Colonic mucosa (tissue), 4 donors: ENCODE measurements at regions not wholly inside any gene's neighbourhood (a gene's known extent, or its start where the extent isn't known, plus 50 kb on each side); places are given as distances from the start of the nearest gene placed in this dataset.
"Not testable (repeated sequence)": the region's sequence is repeated elsewhere in the genome, so short reads cannot be mapped to it uniquely, and the experiment has no call there.

Experiments
- DNase-seq: peaks from one replicate; pipeline ENCODE4 v3.0.0-alpha.2; 2020
- H3K27ac ChIP-seq: fragments of 200-600 bp; one replicate; pipeline ENCODE4 v1.8.0; 2021
- H3K27me3 ChIP-seq: fragments of 200-600 bp; one replicate; pipeline ENCODE4 v1.8.0; 2021
- H3K36me3 ChIP-seq: fragments of 200-600 bp; one replicate; pipeline ENCODE4 v1.8.0; 2021
- H3K4me1 ChIP-seq: fragments of 200-600 bp; one replicate; pipeline ENCODE4 v1.8.0; 2021; ENCODE audit warnings: mild to moderate bottlenecking
- H3K4me3 ChIP-seq: fragments of 200-600 bp; one replicate; pipeline ENCODE4 v1.8.0; 2021
- H3K9ac ChIP-seq, 2 donors: one replicate each; pipeline ENCODE4 v1.7.0; 2013; ENCODE audit warnings: control low read depth in 2 of 2, low read depth in 2 of 2, low read length in 2 of 2
- H3K9me3 ChIP-seq: fragments of 200-600 bp; one replicate; pipeline ENCODE4 v1.8.0; 2021
- intact Hi-C: fragments of 100-400 bp; cut with DNase I; formaldehyde crosslinking; loops from one replicate; pipeline ENCODE4 v1.14.1; 2022
- TF ChIP-seq, protein P1 (sequence below): fragments of 200-600 bp; IDR thresholded peaks from one replicate; pipeline ENCODE4 v1.8.0; 2022; ENCODE audit warnings: antibody characterized with exemption, mild to moderate bottlenecking
- donor health status: healthy.
- donor health status: DM: no; HTN: no; CAD: no.
- donor health status: DM: no; HTN: no; CAD: no.

DNA sequence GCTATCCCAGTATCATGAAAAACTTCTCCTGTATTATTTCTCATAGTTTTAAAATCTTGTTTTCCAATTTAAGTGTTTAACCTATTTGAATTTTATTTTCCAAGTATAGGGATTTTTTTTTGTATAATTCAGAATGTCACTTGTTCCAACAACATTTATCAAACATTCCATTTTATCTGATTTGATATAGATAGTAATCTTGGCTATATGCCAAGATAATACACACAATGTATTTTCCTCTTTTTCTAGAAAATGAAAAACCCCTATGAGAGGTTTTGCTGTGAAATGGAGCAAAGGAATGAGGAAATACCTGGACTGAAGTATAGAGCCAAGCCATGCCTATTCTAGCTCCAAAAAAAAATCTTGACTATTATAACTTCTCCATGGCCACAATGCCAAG lies 628.9 kb downstream of the HTR1B start:
- H3K27me3 ChIP-seq, result no peaks in the 10 kb centered on the region
- intact Hi-C loops, result no loop called here
- H3K27ac ChIP-seq, result no peak overlapping the region
- TF ChIP-seq, protein P1, sequence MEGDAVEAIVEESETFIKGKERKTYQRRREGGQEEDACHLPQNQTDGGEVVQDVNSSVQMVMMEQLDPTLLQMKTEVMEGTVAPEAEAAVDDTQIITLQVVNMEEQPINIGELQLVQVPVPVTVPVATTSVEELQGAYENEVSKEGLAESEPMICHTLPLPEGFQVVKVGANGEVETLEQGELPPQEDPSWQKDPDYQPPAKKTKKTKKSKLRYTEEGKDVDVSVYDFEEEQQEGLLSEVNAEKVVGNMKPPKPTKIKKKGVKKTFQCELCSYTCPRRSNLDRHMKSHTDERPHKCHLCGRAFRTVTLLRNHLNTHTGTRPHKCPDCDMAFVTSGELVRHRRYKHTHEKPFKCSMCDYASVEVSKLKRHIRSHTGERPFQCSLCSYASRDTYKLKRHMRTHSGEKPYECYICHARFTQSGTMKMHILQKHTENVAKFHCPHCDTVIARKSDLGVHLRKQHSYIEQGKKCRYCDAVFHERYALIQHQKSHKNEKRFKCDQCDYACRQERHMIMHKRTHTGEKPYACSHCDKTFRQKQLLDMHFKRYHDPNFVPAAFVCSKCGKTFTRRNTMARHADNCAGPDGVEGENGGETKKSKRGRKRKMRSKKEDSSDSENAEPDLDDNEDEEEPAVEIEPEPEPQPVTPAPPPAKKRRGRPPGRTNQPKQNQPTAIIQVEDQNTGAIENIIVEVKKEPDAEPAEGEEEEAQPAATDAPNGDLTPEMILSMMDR, result no peak
- H3K9ac ChIP-seq, result no peak overlapping the region
- H3K9me3 ChIP-seq, result no peaks in the 10 kb centered on the region
- no peaks in the 10 kb centered on the region for H3K36me3 ChIP-seq
- H3K4me3 ChIP-seq, result no peak overlapping the region
- H3K4me1 ChIP-seq, result no peaks in the 10 kb centered on the region
- no peak for DNase-seq

DNA sequence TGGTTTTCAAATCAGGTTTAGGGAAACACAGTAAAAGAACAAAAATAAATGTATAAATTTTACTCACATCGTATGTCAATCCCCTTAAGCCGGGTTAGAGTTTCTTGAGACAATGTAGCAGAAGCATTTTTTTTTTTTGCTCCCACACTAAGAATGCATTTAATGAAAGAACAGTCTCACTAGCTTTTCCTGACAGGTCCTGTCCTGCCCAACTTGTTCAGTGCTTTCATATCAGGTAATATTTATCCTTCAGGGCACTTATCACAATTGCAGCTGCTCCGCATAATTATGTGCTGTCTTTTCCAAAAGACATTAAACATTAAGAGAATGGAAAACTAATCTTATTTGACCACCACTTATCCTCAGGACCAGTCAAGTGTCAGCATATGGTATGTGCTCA lies 632.0 kb downstream of the HTR1B start:
- TF ChIP-seq, protein P1, result no peak
- Histone ChIP-seq H3K27ac (no peak overlapping the region), H3K4me1 (no peaks in the 10 kb centered on the region), H3K9ac (no peak overlapping the region), H3K9me3 (no peaks in the 10 kb centered on the region), H3K27me3 (no peaks in the 10 kb centered on the region), H3K4me3 (no peak overlapping the region), H3K36me3 (no peaks in the 10 kb centered on the region)
- DNase-seq, result no peak
- intact Hi-C loops, result no loop called here

DNA sequence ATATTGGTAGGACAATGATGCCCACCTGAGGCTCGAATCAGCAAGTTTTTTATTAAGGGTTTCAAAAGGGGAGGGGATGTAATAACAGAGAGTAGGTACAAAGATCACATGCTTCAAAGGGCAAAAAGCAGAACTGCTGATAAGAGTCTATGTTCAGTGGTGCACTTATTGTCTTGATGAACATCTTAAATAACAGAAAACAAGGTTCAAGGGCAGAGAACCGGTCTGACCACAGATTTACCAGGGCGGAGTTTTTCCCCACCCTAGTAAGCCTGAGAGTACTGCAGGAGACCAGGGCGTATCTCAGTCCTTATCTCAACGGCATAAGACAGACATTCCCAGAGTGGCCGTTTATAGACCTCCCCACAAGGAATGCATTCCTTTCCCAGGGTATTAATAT lies 639.7 kb downstream of the HTR1B start:
- H3K27ac ChIP-seq, DNase-seq, H3K4me3 ChIP-seq, H3K27me3 ChIP-seq, intact Hi-C loops, H3K9ac ChIP-seq, H3K9me3 ChIP-seq, H3K36me3 ChIP-seq, H3K4me1 ChIP-seq: not testable (repeated sequence)

DNA sequence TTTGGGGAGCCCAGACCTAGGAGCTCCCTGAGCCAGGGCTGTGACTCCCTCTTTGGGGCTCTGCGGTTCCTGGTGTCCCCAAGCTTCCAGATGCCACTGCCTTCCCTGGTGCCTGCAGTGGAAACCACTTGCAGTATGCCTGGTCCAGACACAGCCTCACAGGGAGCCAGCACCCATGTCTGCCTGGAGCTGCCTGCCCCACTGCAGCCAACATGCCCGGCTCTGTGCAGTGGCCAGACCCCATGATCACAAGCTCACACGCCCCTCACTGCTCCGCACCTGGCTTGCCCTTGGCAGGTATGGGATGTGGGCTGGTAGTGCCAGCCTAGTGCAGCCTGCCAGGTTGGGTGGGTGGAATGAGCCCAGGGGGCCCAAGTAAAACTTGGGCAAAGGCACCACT lies 644.8 kb downstream of the HTR1B start:
- Histone ChIP-seq H3K27me3 (no peaks in the 10 kb centered on the region), H3K9me3 (no peaks in the 10 kb centered on the region), H3K4me1 (no peaks in the 10 kb centered on the region), H3K4me3 (no peak overlapping the region), H3K9ac (no peak overlapping the region), H3K27ac (no peak overlapping the region), H3K36me3 (no peaks in the 10 kb centered on the region)
- intact Hi-C loops, result no loop called here
- TF ChIP-seq, protein P1, result no peak
- no peak for DNase-seq

DNA sequence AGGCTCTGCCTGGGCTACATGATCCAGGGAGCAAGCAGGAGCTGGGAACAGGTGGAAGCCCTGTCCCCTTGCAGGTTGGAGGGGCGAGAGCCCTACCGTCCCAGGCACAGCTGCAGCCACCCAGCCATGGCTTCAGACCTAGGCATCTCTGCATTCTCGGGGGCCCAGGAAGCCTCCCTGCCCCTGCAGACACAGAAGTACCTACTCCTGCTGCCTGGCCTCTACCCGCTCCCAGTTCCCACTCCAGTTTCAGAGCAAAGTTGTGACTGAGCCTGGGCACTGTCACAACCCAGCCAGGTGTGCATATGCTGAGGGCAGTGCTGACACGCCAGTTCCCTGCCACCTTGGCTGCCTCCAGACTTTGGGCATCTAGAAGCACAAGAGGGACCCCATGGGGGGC lies 645.9 kb downstream of the HTR1B start:
- DNase-seq, result no peak
- Histone ChIP-seq H3K4me3 (no peak overlapping the region), H3K27ac (no peak overlapping the region), H3K9ac (no peak overlapping the region), H3K4me1 (no peaks in the 10 kb centered on the region), H3K27me3 (no peaks in the 10 kb centered on the region), H3K9me3 (no peaks in the 10 kb centered on the region), H3K36me3 (no peaks in the 10 kb centered on the region)
- TF ChIP-seq, protein P1, result no peak
- intact Hi-C loops, result no loop called here

DNA sequence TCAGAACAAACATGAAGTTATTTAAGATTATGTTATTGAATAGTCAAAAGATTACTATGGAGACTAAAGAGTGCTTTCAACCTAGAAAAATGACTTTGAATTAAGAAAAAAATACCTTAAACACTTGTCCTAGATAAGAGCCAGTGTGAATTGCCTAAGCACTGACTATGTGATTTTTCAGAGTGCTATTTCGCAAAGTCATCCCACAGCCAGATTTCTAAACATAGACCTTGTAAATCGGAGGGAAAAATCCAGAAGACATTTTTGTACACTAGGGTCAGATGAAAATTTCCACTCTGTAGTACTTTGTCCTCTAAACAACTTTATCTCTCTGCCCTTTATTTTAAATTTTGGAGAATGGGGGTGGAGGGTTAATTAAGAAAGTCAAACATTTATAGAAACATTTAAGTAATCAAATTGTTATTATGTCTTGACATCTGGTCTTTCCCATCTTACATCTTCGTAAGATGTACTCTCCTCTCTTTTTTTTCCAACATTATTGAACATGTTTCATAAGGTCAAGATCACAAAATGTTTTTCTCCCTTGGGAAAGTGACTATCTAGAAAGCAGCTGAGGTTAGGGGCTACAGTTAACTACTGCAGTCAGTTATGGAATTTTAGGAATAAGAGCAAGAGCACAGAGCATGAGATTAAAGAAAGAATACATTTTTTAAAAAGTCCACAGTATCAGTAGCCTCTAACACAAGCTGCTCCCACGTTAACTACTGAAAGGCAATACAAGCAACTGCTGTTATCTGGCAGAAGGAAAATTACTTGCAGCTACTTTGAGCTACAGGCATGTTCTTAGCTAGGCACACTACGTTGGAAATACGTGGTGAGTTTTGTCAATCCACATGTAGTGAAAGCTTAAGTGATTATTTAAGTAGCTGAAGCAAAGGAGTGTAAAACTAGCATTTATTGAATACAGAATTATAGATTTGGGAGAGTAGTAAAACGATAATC lies 648.5 kb downstream of the HTR1B start:
- Histone ChIP-seq H3K4me1 (no peaks in the 10 kb centered on the region), H3K4me3 (no peak overlapping the region), H3K27me3 (no peaks in the 10 kb centered on the region), H3K27ac (no peak overlapping the region), H3K9me3 (no peaks in the 10 kb centered on the region), H3K9ac (no peak overlapping the region), H3K36me3 (no peaks in the 10 kb centered on the region)
- TF ChIP-seq, protein P1, result no peak
- intact Hi-C loops, result no loop called here
- no peak for DNase-seq
